ENCODE measurements at regions not wholly inside any gene's neighbourhood (a gene's known extent, or its start where the extent isn't known, plus 50 kb on each side); places are given as distances from the start of the nearest gene placed in this dataset.

DNA sequence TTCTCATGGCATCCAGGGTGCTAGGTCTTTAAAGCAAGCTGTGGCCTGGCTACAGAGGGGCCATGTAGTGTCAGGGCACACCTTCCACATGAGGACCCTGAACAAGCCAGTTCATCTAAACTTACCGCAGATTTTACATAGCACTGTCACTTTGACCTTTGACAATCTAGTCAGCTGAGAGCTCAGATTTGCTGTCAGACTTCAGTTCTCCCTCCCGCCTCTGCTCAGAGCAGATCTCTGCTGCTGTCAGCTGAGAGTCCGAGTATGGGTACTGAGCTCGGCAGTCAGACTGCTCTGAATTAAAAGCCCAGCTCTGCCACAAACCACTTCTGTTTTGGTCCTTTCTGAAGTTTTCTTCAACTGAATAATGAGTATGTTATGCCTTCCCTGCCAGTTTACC lies 507.1 kb downstream of the SOX6 start:
- TF ChIP-seq TAF1 (IDR thresholded peaks at IDR 0.05; ENCODE audit: low read depth, low read length) (no peak), POLR2AphosphoS5 (IDR thresholded peaks at IDR 0.05; ENCODE audit: low read depth, low read length) (no peak), POLR2A (IDR thresholded peaks at IDR 0.05; ENCODE audit: low read depth, low read length) (no peak), SPI1 (IDR thresholded peaks at IDR 0.05; ENCODE audit: low read depth, low read length) (no peak), PAX5 (IDR thresholded peaks at IDR 0.05; ENCODE audit: insufficient read depth, low read length, severe bottlenecking) (no peak), POU2F2 (IDR thresholded peaks at IDR 0.05; ENCODE audit: low read depth, low read length) (no peak)
